GM13977 (cell line): ENCODE measurements at regions not wholly inside any gene's neighbourhood (a gene's known extent, or its start where the extent isn't known, plus 50 kb on each side); places are given as distances from the start of the nearest gene placed in this dataset.

Source experiments
- DNase-seq: peaks from one replicate; pipeline ENCODE4 v3.0.0; 2012; ENCODE audit warnings: low spot score
- CTCF ChIP-seq: IDR thresholded peaks from 2 replicates; pipeline ENCODE4 v1.5.1; 2012; ENCODE audit warnings: mild to moderate bottlenecking, control low read depth; ENCODE audit not compliant: insufficient read depth; ENCODE audit errors: extremely low read depth, missing control alignments
- in situ Hi-C: fragments of 300-500 bp; cut with MboI; formaldehyde crosslinking; loops from one replicate; pipeline ENCODE4 v1.12.0; 2022; ENCODE audit warnings: low sequenced_read_pairs, low pct_unique_long_range_greater_than_20kb, mixed read lengths, inconsistent platforms; ENCODE audit not compliant: unreplicated experiment

- TF ChIP-seq CTCF: no peak
- in situ Hi-C loops: no loop called here
- DNase-seq: no peak
Measured at GRCh38 chr4:58491620-58492019, 1381.4 kb upstream of the IGFBP7 start.

GRCh38 chr4:58477950-58478349, 1367.8 kb upstream of the IGFBP7 start:
- in situ Hi-C loops: no loop called here
- no peak for TF ChIP-seq CTCF
- no peak for DNase-seq

GRCh38 chr4:58477513-58477912, 1367.3 kb upstream of the IGFBP7 start:
- TF ChIP-seq CTCF: no peak
- in situ Hi-C loops: no loop called here
- no peak for DNase-seq

- in situ Hi-C loops: no loop called here
- no peak for TF ChIP-seq CTCF
- DNase-seq: no peak
Measured at GRCh38 chr4:58475097-58475496, 1364.9 kb upstream of the IGFBP7 start.

GRCh38 chr4:58465031-58465430, 1354.8 kb upstream of the IGFBP7 start:
- TF ChIP-seq CTCF: no peak
- no peak for DNase-seq
- in situ Hi-C loops: no loop called here

- in situ Hi-C loops: no loop called here
- no peak for DNase-seq
- no peak for TF ChIP-seq CTCF
Measured at GRCh38 chr4:58456727-58457384, 1346.7 kb upstream of the IGFBP7 start.
